ENCODE measurements at regions not wholly inside any gene's neighbourhood (a gene's known extent, or its start where the extent isn't known, plus 50 kb on each side); places are given as distances from the start of the nearest gene placed in this dataset.
"Not testable (repeated sequence)": the region's sequence is repeated elsewhere in the genome, so short reads cannot be mapped to it uniquely, and the experiment has no call there.

DNA sequence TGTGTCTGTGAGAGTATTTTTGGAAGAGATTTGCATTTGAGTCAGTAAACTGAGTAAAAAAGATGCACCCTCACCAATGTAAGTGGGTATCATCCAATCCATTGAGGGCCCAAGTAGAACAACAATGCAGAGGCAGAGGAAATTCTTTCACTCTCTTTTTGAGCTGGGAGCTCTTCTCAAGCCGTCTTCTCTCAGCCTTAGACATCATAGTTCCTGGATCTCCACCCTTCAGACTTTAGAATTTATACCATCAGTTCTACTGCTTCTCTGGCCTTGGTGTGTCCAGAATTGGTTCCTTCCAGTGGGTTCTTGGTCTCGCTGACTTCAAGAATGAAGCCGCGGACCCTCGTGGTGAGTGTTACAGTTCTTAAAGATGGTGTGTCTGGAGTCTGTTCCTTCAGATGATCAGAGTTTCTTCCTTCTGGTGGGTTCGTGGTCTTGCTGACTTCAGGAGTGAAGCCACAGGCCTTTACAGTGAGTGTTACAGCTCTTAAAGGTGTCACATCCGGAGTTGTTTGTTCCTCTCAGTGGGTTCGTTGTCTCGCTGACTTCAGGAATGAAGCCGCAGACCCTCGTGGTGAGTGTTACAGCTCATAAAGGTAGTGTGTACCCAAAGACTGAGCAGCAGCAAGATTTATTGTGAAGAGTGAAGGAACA, 187.5 kb upstream of the KCNMB2 start:
- not testable (repeated sequence) for DNase-seq

DNA sequence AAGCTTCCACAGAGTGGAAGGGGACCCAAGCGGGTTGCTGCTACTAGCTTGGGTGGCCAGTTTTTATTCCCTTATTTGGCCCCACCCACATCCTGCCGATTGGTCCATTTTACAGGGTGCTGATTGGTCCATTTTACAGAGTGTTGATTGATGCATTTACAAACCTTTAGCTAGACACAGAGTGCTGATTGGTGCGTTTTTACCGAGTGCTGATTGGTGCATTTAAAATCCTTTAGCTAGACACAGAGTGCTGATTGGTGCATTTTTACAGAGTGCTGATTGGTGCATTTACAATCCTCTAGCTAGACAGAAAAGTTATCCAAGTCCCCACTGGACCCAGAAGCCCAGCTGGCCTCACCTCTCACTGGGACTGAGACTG, 187.0 kb upstream of the KCNMB2 start:
- DNase-seq, result not testable (repeated sequence)

DNA sequence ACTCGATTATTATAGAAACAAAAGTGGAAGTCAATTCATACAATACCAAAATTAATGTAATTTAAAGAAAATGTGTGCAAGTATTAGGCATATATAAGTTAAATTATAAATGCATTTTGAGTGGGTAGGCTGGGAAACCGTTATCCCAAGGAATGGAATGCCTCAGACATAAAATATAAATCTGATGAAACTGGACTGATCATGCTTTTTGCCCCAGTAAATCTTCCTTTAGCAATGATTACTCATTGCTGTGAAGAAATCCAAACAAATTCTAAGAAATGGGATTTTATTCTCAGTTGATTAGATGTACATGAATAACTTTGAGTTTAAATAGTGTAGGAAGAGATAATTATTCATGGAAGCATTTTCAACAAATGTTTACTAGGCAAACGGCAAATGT, 185.5 kb upstream of the KCNMB2 start:
- peak; percentile 64 for DNase-seq

DNA sequence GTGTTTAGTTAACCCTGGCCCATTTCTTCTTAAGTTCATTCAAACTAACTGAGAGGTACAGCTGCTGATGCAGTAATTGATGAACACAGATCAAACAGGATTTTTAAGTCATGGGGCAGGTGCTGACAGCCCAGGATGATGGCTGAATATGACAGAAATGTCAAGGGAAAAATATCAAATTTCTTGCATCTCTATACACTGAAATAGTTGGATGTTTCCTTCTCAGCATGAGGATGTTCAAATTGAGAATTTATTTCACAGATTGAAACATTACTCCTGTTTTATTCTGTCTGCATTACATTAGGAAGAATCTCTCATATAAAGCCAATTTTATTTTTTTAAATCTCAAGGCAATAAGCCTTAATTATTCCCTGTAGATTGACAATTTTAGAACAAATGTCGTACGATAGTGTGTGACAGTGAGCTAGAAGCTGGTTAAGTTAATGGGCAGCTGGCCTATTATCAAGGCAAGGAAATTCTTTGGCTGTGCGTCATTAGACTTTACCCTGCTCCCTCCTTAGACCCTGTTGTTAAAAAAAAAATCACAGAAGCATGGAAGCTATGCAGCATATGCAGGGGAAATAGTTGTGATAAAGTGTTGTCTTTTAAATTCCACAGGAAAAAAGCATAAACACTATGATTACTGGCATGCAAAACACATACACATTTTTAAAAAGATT, 183.8 kb upstream of the KCNMB2 start:
- peak; percentile 93 for DNase-seq

DNA sequence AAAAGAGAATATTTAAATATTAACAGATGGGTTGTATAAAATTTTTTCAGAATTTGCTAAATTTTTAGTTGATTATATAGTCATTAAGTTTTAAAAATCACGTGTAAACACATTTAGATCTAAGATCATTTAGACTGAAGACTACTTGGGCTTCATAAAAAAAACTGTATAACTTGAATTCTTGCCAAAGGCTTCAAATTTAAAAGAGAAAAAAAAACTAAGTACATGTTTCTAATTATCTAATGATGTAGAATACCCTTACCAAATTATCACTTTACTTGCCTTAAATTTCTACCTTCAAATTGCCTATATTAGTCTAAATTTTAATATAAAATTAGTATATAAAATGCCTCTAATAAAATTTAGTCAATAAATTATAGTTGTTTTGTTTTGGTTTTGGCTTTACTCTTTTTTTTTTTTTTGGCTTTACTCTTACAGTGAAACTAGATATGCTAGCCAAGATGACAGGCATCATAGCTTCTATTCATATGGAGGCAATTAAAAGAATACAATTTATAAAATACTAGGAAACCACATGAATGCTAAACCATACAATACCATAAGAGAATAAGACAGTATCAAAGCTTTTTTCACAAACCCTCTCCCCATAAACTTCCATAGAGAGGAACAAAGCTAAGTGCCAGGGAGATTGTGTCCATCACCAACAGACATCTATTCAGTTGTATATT, 183.1 kb upstream of the KCNMB2 start:
- DNase-seq, result peak; percentile 72

DNA sequence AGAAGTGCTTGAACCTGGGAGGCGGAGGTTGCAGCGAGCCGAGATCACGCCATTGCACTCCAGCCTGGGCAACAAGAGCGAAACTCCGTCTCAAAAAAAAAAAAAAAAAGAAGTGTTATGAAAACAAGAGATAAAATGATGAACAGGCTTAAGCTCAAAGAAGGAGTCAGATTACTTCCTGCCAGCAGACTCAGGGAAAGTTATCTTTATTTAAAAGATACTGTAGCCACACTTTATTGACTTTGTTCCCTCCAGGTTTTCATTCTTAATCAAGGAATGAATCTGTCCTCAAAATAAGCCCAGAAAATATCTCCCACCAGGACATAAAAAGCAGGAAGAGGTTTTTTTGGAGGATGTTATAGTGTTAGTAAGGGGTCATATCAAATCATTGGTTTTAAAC, 176.5 kb upstream of the KCNMB2 start:
- no peak for DNase-seq

DNA sequence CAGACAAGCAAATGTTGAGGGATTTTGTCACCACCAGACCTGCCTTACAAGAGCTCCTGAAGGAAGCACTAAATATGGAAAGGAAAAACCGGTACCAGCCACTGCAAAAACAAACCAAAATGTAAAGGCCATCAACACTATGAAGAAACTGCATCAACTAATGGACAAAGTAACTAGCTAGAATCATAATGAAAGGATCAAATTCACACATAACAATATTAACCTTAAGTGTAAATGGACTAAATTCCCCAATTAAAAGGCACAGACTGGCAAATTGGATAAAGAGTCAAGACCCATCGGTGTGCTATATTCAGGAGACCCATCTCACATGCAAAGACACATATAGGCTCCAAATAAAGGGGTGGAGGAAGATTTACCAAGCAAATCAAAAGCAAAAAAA, 173.2 kb upstream of the KCNMB2 start:
- not testable (repeated sequence) for DNase-seq

DNA sequence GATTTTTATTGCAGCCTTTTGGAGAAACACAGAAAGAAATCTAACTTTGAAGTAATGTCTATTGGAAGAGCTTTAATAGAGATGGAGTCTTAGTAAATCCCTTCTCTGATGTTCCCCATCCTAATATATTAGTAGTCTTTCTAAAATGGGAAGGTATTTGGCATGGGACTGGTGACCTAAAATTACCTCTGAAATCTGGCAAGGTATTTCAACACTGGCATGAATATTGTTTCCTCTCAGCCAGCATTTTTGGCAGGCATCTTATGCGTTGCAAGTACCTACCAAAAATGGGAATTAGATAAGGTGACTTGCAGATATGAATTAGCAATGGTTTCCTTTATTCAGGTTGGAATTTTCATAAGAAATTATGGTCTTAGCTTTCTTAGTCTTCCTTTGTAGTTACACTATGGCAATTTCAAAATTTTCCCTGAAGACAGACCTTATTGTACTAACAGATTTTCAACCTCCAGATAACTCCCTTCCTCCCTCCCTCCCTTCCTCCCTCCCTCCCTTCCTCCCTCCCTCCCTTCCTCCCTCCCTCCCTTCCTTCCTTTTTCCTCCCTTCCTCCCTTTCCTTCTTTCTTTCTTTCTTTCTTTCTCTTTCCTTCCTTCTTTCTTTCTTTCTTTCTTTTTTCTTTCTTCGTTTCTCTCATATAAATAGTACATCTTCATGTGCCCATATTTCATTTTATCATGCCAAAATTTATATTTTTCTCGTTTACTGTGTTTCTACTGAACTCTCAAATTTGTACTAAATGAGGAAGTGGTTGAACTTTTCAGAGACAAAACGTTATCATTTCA, 168.2 kb upstream of the KCNMB2 start:
- DNase-seq, result no peak

DNA sequence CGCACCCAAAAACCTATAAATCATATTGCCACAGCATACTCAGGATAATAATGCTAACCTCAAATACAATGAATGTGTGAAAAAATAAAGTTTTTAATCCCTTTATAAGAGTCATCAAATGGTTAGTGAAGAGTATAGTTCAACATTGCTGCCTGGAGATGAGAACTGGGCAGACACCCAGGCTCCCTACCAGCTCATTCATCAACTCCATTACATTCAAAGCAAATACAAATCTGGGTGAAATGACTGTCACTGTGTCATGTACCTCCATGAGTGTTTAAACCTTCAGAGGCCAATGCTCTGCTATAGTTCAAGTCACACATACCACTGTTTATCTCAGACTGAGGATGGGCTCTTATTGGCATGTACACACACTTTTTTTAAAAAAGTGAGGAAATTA, 167.2 kb upstream of the KCNMB2 start:
- DNase-seq, result no peak

DNA sequence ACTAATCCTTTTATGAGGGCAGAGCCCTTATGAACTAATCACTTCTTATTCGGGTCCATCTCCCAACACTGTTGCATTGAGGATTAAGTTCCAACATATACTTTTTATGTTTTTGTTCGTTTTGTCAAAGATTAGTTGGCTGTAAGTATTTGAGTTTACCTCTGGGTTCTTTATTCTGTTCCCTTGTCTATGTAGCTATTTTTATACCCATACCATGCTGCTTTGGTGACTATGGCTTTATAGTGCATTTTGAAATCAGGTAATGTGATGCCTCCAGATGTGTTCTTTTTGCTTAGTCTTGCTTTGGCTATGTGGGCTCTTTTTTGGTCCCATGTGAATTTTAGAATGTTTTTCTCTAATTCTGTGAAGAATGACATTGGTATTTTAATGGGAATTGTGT, 166.4 kb upstream of the KCNMB2 start:
- DNase-seq, result no peak

DNA sequence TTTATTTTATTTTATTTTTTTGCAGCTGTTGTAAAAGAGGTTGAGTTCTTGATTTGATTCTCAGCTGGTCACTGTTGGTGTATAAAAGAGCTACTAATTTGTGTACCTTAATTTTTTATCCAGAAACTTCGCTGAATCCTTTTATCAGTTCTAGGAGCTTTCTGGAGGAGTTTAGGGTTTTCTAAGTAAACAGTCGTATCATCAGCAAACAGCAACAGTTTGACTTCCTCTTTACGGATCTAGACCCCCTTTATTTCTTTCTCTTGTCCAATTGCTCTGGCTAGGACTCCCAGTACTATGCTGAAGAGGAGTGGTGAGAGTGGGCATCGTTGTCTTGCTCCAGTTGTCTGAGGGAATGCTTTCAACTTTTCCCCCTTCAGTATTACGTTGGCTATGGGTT, 165.8 kb upstream of the KCNMB2 start:
- no peak for DNase-seq

DNA sequence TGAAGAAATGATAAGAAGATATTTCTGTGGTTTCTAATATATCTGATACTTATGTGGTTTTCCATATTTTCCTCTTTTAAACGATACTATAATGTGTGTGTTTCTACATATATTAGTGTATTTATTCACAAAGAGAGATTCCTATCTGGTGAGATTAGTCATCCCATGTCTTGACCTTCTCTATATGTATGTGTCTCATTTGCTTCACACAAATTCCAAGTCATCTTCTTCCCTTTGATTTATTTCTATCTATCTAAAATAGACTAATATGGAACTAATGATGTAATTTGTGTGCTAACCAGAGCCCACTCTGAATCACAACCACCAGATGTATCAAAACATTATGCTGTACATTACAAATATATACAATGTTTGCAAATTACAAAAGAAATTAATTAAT, 154.7 kb upstream of the KCNMB2 start:
- DNase-seq, result peak; percentile 91

DNA sequence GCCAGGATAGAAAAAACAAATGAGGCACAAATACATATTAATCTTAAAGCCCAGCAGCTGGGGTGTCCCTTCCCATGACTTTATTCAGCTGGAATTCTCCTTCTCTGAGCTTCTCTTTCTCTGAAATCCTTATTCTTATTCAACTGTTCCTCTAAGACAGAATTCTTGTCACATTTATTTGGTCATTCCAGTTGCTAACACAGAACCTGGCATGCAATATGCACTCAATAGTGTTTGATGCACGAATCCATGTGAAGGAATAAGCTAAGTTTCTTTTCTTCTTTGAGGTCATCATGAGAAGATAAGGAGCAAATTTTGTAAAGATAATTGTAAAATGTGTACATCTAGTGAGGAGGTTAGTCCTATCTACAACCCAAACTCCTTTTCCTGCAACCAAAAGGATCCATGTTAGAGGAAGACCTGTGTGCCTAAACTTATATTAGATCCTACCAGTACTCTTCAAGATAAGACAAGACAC, 154.2 kb upstream of the KCNMB2 start:
- DNase-seq, result peak; percentile 54

DNA sequence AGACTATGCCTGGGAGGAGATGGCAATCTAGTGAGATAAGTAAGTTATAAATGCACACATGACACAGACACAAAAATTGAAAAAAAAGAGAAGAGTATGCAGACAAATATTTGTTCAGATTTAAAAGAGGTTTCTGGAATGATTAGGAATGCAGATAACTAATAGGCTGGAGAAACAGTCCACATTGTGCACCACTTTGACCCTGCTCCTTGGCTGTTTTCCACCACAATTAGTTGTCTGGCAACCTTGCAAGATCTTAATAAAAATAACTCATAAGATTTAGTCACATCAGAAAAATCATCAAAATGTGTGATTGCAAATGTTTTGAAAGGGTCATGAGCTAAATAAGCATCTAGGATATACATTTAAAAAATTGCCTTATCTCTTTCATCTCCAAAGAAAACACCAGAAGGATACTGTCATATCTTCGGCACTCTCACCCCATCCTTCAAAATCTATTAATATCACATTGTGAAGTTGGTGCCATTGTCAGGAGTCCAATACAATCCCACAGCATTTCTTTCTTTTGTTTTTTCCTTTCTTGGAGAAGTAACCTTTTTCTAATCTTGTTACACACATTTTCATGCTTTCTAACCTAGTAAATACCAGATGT, 153.7 kb upstream of the KCNMB2 start:
- DNase-seq, result peak; percentile 99

DNA sequence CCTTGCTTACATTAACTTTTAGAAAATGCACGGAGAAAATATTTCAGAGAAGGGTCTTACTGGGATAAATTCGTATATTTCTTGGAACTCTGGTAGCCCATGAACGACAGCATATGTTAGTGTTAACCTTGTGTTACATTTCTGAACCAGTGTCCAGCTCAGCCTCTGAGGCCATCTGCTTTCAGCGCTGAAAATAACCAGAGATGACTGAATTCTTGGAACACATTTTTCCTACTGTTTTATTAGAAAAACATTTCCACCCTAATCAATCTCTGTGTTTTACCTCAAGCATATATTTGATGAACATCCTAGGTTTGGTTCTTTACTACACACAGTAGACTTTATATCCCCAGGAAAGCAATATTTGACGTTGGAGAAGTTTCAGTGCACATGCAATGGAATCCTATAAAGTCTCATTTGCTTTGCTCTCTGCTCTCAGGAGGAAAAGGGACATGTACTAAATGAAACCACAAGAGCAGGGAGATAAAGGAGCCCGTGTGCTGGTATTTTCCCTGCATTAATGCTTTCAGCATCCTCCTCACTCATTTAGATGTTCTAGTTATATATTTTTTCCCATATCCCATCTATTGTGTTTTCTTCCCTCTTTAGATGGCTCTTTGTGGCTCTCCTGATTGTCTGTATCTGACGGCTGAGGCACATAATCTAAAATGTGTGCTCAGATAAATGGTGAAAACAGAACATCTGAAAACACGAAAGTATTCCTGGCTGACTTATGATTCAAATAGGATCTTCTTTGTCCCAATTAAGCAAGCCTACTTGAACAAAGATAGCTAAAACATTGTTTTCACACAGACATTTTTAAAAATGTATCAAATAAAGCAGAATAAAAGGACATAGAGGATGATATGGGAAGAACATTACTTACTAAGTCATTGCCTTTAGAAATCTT, 151.7 kb upstream of the KCNMB2 start:
- no peak for DNase-seq

DNA sequence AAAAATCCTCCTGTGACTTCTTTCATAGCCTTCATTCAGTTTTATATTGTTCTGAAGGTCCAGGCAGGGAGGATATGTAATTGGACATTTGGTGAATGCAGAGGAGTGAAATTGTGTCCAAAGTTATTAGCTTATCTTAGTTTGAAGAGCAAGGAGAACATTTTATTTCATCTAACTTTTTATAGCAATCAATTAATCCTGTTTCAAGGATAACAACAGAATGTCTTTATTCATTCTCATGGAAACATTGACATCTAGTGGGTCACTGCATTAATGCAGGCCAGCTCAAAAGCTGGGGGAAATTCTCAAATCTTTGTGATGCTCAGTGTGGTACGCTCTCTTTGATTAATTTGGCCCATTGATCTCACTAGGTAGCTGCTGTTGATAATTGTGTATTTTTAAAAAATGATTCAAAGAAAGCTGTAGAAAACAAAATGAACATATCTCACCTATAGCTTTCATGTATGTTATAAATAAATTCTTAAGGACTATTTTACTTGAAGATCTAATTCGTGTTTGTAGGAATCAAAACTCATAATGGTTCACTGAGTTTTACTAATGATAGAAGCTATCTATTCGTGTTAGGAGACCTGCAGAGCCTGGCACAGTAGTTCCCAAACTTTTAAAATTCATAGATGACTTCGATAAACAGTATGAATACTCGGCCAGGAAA, 150.8 kb upstream of the KCNMB2 start:
- peak; percentile 55 for DNase-seq

DNA sequence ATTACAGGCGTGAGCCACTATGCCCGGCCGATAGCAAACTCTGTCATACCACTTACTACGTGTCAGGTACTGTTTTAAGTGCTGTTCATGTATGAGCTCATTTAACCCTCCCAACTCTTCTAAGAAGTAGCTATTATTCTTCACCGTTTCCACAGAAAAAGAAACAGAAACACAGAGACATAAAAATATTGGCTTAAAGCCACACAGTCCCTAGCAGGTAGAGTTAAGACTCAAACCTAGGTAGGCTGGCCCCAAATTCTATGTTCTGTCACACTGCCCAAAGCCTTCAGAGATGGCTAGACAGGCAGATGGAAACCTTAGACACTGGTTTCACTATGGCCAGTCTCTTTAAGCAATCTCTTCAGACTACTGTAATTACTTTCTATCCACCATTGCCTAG, 149.8 kb upstream of the KCNMB2 start:
- no peak for DNase-seq

DNA sequence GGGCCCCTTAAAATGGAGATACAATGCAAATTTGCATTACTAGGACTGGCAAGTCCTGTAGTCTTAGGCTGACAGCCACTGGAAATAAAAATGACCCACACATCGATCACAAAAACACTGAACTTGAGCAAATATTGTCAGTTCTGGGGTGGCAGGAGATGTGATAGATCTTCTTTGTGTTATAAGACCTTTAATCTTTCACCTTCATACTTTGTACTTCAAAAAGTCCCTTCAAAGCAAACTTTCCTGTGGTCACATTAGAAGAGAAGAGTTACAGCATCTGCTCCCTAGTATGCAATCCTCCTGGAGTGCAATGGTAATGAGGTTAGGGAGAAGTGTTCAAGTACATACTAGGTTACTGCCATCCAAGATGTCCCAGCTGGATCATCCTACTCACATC, 149.4 kb upstream of the KCNMB2 start:
- DNase-seq, result no peak

DNA sequence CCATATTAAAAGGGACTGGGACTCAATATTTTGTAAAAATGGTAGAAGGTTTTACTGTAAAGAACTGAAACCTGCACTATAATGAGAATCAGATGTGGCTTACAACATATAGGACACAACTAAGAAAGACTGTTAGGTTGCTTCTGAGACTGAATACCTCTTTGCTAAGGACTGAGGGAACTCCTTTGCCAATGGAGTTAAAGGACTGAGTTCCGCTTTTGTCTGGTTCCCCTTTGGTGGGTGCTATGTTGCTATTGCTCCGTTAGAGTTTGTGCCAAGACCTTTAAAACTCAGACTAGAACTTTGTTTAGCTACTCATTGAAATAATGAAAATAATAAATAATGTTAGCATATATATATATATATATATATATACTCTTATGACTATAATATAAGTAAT, 147.8 kb upstream of the KCNMB2 start:
- no peak for DNase-seq

DNA sequence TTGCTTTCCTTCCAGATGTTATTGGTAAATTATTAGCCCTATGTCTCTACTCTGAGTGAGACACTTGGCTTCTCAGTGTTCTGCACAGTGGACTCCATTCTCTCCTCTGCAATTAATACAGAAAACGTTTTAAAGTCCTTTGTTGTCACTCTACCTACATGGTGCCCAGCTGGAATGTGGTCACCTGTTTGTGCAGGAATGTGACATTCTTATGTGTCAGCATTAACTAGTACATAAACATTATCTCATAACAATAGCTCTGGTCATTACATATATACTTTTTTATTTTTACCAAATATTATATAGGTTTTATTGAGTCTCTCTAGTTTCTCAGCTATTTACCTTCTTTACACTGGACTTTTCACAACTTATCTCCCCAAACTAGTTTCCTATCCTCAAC, 147.0 kb upstream of the KCNMB2 start:
- no peak for DNase-seq

DNA sequence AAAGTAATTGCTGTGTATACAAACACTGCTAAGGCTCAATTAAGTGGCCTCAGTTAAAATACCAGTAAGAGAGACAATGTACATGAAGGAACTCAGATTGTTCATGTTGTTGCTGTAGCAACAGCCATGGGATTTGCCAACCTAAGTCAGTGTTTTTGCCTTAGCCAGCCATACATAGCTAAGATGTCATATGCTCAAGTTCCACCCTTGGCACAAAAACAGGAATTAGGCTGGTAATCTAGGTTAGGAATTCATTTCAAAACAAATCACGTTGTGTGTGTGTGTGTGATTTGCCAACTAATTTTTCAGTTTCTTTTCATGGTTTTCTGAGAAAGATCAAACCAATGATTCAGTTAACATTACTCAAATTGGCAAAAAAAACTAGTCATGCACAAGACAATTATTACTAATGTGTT, 143.7 kb upstream of the KCNMB2 start:
- DNase-seq, result peak; percentile 76

All from fibroblast of skin of right biceps (primary cell).